GM12891 (cell line): ENCODE measurements at regions not wholly inside any gene's neighbourhood (a gene's known extent, or its start where the extent isn't known, plus 50 kb on each side); places are given as distances from the start of the nearest gene placed in this dataset.

Experiments used
- POLR2A ChIP-seq: IDR thresholded peaks from 2 replicates; pipeline ENCODE4 v1.6.1; 2011; ENCODE audit warnings: low read depth, low read length, control low read depth
- POLR2AphosphoS5 ChIP-seq: IDR thresholded peaks from 2 replicates; pipeline ENCODE4 v1.6.1; 2011; ENCODE audit warnings: low read depth, low read length, control low read depth

DNA sequence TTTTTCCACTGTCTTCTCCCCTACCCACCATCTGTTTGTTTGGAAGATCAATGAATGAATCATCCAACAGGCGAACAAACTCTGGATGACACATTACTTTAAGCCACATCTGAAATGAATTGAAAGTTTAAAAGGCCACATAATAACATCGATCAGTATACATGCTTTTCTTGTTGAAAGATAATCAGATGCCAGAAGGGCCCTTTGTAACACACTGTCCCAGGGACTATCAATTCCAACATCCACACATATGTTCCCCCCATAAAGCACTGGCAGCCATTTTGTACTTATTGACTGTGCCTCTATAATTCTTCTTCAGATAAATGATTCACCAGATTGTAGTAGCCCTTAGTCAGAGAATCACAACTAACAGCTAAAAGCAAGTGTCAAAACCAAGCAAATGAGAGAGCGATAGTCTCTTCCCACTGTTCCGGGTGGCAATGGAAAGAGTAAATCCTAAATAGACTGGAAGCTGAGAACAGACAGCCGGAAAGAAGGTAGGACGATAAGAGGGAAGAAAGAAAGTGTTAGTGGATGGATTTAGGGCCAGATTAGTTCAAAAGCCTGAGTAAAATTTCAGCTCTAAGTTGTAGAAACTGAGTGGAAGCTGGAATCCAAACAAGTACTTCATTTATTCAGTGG, 184.9 kb upstream of the TENT5A start:
- TF ChIP-seq POLR2AphosphoS5 = no peak
- TF ChIP-seq POLR2A = no peak
